ENCODE measurements at regions not wholly inside any gene's neighbourhood (a gene's known extent, or its start where the extent isn't known, plus 50 kb on each side); places are given as distances from the start of the nearest gene placed in this dataset.

DNA sequence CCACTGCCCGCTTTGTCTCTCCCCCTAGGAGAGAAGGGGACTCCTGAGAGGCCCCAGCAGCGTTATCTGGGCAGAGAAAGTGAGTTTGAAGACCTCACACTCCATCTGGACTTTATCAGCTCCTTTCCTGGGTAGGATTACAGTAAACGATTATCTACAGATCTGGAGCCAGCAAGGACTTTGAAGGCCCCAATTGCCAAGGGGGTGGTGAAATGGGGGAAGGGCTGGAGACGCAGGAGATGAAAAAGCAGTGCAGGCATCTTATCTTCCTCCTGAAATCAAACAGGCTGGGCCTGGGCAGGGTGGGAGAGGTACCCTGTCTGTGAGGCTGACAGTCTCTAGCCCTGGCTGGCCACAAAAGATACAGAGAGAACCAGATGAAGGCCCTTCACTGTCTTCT lies 105.8 kb upstream of the MSX2 start:
- Histone ChIP-seq H3K36me3 (no peaks in the 10 kb centered on the region), H3K4me1 (no peaks in the 10 kb centered on the region), H3K27ac (no peak overlapping the region), H3K4me3 (no peak overlapping the region), H3K27me3 (no peaks in the 10 kb centered on the region), H3K9ac (ENCODE audit: low read depth in 2 of 2, low read length in 2 of 2) (no peak overlapping the region), H3K9me3 (no peaks in the 10 kb centered on the region)
- no peak for DNase-seq
- TF ChIP-seq, protein P1, sequence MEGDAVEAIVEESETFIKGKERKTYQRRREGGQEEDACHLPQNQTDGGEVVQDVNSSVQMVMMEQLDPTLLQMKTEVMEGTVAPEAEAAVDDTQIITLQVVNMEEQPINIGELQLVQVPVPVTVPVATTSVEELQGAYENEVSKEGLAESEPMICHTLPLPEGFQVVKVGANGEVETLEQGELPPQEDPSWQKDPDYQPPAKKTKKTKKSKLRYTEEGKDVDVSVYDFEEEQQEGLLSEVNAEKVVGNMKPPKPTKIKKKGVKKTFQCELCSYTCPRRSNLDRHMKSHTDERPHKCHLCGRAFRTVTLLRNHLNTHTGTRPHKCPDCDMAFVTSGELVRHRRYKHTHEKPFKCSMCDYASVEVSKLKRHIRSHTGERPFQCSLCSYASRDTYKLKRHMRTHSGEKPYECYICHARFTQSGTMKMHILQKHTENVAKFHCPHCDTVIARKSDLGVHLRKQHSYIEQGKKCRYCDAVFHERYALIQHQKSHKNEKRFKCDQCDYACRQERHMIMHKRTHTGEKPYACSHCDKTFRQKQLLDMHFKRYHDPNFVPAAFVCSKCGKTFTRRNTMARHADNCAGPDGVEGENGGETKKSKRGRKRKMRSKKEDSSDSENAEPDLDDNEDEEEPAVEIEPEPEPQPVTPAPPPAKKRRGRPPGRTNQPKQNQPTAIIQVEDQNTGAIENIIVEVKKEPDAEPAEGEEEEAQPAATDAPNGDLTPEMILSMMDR (IDR thresholded peaks at IDR 0.05): no peak
- intact Hi-C loops (cut with DNase I): no loop called here

DNA sequence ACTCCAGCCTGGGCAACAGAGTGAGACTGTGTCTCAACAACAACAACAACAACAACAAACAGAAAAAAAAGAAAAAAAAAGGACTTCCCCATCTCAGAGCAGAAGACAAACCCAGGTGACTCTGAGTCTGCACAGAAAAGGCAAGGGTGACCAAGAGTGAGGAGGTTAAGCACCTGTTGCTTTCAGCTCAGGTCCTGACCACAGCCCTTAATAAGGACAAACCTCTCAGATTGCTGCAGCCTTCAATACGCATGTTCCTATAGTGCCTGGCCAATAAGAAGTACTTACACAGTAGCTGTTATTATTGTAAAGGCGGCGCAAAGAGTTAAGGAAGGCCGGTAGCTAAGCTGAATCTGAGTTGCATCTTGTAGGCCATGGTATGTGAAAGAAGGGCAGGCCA lies 102.3 kb upstream of the MSX2 start:
- Histone ChIP-seq H3K4me3 (no peak overlapping the region), H3K27me3 (no peaks in the 10 kb centered on the region), H3K9ac (ENCODE audit: low read depth in 2 of 2, low read length in 2 of 2) (no peak overlapping the region), H3K9me3 (no peaks in the 10 kb centered on the region), H3K36me3 (no peaks in the 10 kb centered on the region), H3K27ac (no peak overlapping the region), H3K4me1 (no peaks in the 10 kb centered on the region)
- TF ChIP-seq, protein P1 (IDR thresholded peaks at IDR 0.05): no peak
- intact Hi-C loops (cut with DNase I): no loop called here
- no peak for DNase-seq

DNA sequence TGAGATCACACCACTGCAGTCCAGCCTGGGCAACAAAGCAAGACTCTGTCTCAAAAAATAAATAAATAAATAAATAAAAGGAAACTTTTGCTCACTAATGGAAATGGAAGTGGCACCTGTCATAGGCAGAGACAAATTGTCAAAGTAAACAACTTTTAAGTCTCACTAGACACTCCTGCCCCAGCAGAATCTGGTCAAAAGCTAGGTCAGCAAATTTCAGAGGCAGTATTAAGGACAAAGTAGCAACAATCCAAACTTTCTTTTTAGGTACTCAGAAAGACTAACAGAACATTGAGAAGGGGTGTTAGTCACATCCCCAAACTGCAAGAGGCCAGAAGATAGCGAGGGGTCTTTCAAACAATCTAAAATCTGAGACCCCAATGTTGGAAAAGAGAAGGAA lies 101.4 kb upstream of the MSX2 start:
- Histone ChIP-seq H3K36me3 (no peaks in the 10 kb centered on the region), H3K4me1 (no peaks in the 10 kb centered on the region), H3K9ac (ENCODE audit: low read depth in 2 of 2, low read length in 2 of 2) (no peak overlapping the region), H3K27me3 (no peaks in the 10 kb centered on the region), H3K9me3 (no peaks in the 10 kb centered on the region), H3K4me3 (no peak overlapping the region), H3K27ac (no peak overlapping the region)
- no peak for DNase-seq
- intact Hi-C loops (cut with DNase I): no loop called here
- TF ChIP-seq, protein P1 (IDR thresholded peaks at IDR 0.05): no peak

DNA sequence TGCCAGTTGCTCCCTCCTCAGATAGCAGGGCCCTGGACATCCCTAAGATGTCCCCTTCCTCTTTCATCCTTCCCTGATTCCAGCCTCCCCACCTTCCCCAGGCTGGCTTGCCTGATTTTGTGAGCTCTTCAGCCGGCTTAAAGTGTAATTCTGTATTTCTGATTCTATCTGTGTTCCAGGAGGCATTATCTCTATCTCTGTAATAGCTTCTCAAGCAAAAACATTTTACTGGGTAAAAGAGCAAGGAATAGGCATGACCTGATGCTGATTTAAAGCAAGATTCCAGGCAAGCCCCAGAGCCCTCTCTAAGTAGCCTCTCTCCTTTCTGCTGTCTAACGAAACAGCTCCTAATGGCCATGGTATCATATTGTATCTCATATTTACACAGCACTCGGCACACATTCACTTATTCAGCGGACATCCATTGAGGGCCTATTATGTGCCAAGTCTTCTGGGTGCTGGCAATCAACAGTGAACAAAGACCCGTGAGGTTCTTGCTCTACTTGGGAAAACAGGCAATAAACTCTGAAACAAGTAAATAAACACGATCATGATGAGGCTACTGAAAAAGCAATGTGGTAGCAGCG lies 100.9 kb upstream of the MSX2 start:
- H3K4me3 ChIP-seq: no peak overlapping the region
- H3K4me1 ChIP-seq: no peaks in the 10 kb centered on the region
- TF ChIP-seq, protein P1 (IDR thresholded peaks at IDR 0.05): no peak
- H3K9ac ChIP-seq (ENCODE audit: low read depth in 2 of 2, low read length in 2 of 2): no peak overlapping the region
- no peaks in the 10 kb centered on the region for H3K36me3 ChIP-seq
- no peaks in the 10 kb centered on the region for H3K27me3 ChIP-seq
- no peak overlapping the region for H3K27ac ChIP-seq
- H3K9me3 ChIP-seq: no peaks in the 10 kb centered on the region
- intact Hi-C loops (cut with DNase I): no loop called here
- no peak for DNase-seq

DNA sequence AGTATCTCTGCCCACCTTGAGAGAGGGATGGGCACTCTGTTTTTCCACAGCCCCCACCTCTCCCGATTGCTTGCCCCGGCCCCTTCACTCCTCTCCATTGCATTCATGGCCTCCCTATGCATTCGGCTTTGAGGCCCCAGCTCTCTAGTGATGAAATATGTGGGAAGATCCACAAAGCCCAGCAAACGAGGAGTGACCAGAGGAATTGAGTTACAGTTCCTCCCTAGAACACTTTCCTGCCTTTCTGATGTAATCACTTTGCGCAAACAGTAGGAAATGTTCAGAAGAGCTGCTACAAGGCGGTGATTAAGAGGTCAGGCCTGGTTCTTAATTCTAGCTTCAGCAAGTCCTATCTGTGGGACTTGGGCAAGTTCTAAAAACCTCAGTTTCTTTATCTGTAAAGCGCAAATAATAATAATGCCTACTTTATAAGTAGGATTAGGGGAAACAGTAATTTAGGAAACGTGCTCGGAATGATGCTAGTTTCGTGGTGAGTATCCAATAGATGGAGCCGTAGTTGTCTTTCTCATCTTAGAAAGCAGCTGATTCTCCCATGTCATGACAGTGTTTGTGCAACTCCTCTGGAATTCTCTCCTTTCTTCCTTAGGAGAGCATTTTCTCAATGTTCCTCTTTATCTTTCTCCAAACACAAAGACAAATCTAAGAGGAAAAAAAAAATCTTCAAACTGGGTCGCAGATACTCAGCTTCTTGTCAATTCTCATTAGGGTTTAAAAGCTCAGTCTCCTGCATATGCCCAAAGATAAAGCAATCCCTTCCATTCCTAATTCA lies 99.5 kb upstream of the MSX2 start:
- Histone ChIP-seq H3K9ac (ENCODE audit: low read depth in 2 of 2, low read length in 2 of 2) (no peak overlapping the region), H3K4me3 (no peak overlapping the region), H3K9me3 (no peaks in the 10 kb centered on the region), H3K36me3 (no peaks in the 10 kb centered on the region), H3K27me3 (no peaks in the 10 kb centered on the region), H3K27ac (no peak overlapping the region), H3K4me1 (no peaks in the 10 kb centered on the region)
- DNase-seq: no peak
- TF ChIP-seq, protein P1 (IDR thresholded peaks at IDR 0.05): no peak
- intact Hi-C loops (cut with DNase I): no loop called here
